OCI-LY3 (cell line): ENCODE measurements at regions not wholly inside any gene's neighbourhood (a gene's known extent, or its start where the extent isn't known, plus 50 kb on each side); places are given as distances from the start of the nearest gene placed in this dataset.
A peak's percentile ranks its signal among the peaks of the same experiment; 100 is the strongest.

Experiments used
- H2AFZ ChIP-seq: fragments of 200-600, 300-600 bp; shearing (Covaris generic); 2 replicates; pipeline ENCODE4 v1.6.0; 2014; ENCODE audit warnings: antibody characterized with exemption, low read depth, low read length
- H3K27ac ChIP-seq: fragments of 200-600, 300-600 bp; sonication (generic); 2 replicates; pipeline ENCODE4 v1.5.1; 2014; ENCODE audit warnings: mild to moderate bottlenecking, low read length, moderate library complexity, mixed read lengths
- H3K27me3 ChIP-seq: fragments of 200-600, 300-600 bp; sonication (generic); 2 replicates; pipeline ENCODE4 v1.6.1; 2014; ENCODE audit warnings: low read depth, low read length, mixed read lengths
- H3K36me3 ChIP-seq: fragments of 200-600, 300-600 bp; sonication (generic); replicated peaks from 2 replicates; pipeline ENCODE3; 2014; ENCODE audit warnings: low read depth, low read length, mixed read lengths
- H3K4me1 ChIP-seq: fragments of 300-600, 200-600 bp; sonication (generic); 2 replicates; pipeline ENCODE4 v1.6.1; 2014; ENCODE audit warnings: low read length, mixed read lengths
- H3K4me2 ChIP-seq: fragments of 200-600, 300-600 bp; sonication (generic); 2 replicates; pipeline ENCODE4 v1.6.1; 2014; ENCODE audit warnings: low read length, mixed read lengths
- H3K4me3 ChIP-seq: fragments of 300-600, 200-600 bp; sonication (generic); 2 replicates; pipeline ENCODE4 v1.5.1; 2014; ENCODE audit warnings: antibody characterized with exemption, mild to moderate bottlenecking, low read length, moderate library complexity
- H3K79me2 ChIP-seq: fragments of 300-600, 200-600 bp; shearing (Covaris generic); 2 replicates; pipeline ENCODE4 v1.6.1; 2014; ENCODE audit warnings: mild to moderate bottlenecking, low read length, mixed read lengths
- H3K9ac ChIP-seq: fragments of 300-600, 200-600 bp; shearing (Covaris generic); 2 replicates; pipeline ENCODE4 v1.6.0; 2014; ENCODE audit warnings: mild to moderate bottlenecking, low read length, moderate library complexity
- H3K9me3 ChIP-seq: fragments of 200-600, 300-600 bp; shearing (Covaris generic); 2 replicates; pipeline ENCODE4 v1.6.1; 2014; ENCODE audit warnings: low read length, mixed read lengths; ENCODE audit not compliant: insufficient read depth
- H4K20me1 ChIP-seq: fragments of 200-600, 300-600 bp; sonication (generic); 2 replicates; pipeline ENCODE4 v1.6.1; 2016; ENCODE audit warnings: low read length, mixed read lengths; ENCODE audit not compliant: insufficient read depth
- EZH2phosphoT487 ChIP-seq: fragments of 200-600 bp; shearing (Covaris generic); IDR thresholded peaks from 2 replicates; pipeline ENCODE4 v1.6.1; 2018; ENCODE audit warnings: antibody characterized with exemption, mixed run types, low read depth
- TF ChIP-seq, protein P1 (sequence below): fragments of 200-600, 300-600 bp; sonication (generic); IDR thresholded peaks from 2 replicates; pipeline ENCODE4 v1.5.1; 2014; ENCODE audit warnings: antibody characterized with exemption, low read length, low read depth

DNA sequence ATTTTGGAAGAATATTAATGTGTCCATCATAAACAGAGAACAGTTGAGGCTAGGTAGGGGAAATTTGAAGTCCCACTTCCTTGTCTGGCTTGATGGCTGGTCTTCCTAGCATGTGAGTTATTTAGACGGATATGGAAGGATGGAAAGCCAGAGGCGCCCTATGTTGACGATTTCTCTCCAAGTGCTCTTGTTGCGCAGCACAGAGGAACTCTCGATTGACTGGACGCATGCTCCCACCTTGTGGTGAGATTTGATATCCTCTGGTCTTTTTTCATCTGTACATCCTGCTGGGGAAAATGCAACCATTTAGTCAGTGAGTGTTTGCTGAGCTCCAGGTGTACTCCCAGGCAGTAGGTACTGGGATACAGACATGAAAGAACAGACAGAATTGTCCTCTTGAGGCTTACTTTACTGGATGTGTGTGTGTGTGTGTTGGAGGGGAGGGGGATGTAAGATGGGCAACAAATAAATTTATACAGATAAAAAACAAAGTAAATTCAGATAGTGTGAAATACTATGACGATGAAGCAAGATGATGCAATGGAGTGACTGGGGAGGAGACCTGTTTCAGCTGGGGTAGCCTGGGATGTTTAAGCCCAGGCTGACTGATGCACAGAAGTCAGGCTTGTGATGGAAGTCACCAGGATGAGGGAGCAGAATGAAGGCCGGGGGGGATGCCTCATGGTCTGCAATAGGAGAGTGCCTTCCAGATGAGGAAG, 137.2 kb downstream of the TRIM43 start:
- Histone ChIP-seq H3K9ac (no peak overlapping the region), H3K4me1 (peaks cover 3% of the 10 kb centered on the region; the same call in 1 of the 2 replicates), H3K36me3 (no peaks in the 10 kb centered on the region), H3K27me3 (no peaks in the 10 kb centered on the region), H3K79me2 (no peaks in the 10 kb centered on the region), H3K27ac (no peak overlapping the region), H2AFZ (peak overlapping the region; percentile 60; the same call in 1 of the 2 replicates), H3K4me3 (peak overlapping the region; percentile 44; the same call in 1 of the 2 replicates), H3K4me2 (peak overlapping the region; percentile 65), H3K9me3 (no peaks in the 10 kb centered on the region), H4K20me1 (no peaks in the 10 kb centered on the region)
- TF ChIP-seq, protein P1, sequence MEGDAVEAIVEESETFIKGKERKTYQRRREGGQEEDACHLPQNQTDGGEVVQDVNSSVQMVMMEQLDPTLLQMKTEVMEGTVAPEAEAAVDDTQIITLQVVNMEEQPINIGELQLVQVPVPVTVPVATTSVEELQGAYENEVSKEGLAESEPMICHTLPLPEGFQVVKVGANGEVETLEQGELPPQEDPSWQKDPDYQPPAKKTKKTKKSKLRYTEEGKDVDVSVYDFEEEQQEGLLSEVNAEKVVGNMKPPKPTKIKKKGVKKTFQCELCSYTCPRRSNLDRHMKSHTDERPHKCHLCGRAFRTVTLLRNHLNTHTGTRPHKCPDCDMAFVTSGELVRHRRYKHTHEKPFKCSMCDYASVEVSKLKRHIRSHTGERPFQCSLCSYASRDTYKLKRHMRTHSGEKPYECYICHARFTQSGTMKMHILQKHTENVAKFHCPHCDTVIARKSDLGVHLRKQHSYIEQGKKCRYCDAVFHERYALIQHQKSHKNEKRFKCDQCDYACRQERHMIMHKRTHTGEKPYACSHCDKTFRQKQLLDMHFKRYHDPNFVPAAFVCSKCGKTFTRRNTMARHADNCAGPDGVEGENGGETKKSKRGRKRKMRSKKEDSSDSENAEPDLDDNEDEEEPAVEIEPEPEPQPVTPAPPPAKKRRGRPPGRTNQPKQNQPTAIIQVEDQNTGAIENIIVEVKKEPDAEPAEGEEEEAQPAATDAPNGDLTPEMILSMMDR: peak; percentile 68
- TF ChIP-seq EZH2phosphoT487: no peak

DNA sequence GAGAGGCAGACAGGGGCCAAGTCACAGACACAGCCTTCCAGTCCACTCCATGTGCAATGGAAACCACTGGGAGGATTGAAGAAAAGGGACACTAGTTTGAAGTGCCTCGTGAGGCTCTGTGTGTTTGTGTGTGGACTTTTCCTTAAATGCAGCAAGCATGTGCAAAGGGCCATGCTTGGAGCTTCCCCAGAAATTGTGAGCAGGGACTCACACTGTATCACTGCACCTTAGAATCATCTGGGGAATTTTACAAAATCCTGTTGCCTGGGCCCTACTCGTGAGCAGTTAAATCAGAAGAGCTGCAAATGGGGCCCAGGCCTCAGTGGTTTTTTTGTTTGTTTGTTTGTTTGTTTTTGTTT, 137.8 kb downstream of the TRIM43 start:
- Histone ChIP-seq H4K20me1 (no peaks in the 10 kb centered on the region), H3K4me3 (no peak overlapping the region), H3K9me3 (no peaks in the 10 kb centered on the region), H3K4me1 (peaks cover 3% of the 10 kb centered on the region; the same call in 1 of the 2 replicates), H3K27me3 (no peaks in the 10 kb centered on the region), H3K9ac (no peak overlapping the region), H3K4me2 (no peak overlapping the region), H3K27ac (no peak overlapping the region), H3K79me2 (no peaks in the 10 kb centered on the region), H2AFZ (no peak overlapping the region), H3K36me3 (no peaks in the 10 kb centered on the region)
- TF ChIP-seq EZH2phosphoT487: no peak
- TF ChIP-seq, protein P1: no peak

DNA sequence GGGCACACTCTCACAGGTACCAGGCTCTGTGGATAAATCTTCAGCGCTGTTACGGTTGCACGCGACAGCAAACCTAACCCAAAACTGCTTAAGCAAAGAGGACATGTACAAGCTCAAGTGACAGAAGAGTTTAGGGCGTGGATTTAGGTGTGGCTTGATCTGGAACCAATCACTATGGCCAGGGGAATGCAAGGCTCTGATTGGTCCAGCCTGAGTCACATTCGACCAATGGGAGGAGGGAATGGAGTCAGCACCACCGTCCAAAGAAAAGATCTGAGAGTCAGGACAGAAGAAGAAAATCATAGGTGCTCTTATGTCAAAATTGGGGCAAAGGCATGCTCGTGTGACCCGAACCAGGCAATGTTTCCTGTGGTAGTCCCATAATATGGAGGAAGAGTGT, 139.0 kb downstream of the TRIM43 start:
- no peak overlapping the region for H3K4me2 ChIP-seq
- H4K20me1 ChIP-seq: no peaks in the 10 kb centered on the region
- H2AFZ ChIP-seq: no peak overlapping the region
- H3K4me1 ChIP-seq: peaks cover 15% of the 10 kb centered on the region
- TF ChIP-seq, protein P1: no peak
- TF ChIP-seq EZH2phosphoT487: no peak
- H3K27me3 ChIP-seq: no peaks in the 10 kb centered on the region
- H3K9ac ChIP-seq: no peak overlapping the region
- no peaks in the 10 kb centered on the region for H3K79me2 ChIP-seq
- H3K4me3 ChIP-seq: no peak overlapping the region
- H3K36me3 ChIP-seq: no peaks in the 10 kb centered on the region
- H3K9me3 ChIP-seq: no peaks in the 10 kb centered on the region
- H3K27ac ChIP-seq: no peak overlapping the region

DNA sequence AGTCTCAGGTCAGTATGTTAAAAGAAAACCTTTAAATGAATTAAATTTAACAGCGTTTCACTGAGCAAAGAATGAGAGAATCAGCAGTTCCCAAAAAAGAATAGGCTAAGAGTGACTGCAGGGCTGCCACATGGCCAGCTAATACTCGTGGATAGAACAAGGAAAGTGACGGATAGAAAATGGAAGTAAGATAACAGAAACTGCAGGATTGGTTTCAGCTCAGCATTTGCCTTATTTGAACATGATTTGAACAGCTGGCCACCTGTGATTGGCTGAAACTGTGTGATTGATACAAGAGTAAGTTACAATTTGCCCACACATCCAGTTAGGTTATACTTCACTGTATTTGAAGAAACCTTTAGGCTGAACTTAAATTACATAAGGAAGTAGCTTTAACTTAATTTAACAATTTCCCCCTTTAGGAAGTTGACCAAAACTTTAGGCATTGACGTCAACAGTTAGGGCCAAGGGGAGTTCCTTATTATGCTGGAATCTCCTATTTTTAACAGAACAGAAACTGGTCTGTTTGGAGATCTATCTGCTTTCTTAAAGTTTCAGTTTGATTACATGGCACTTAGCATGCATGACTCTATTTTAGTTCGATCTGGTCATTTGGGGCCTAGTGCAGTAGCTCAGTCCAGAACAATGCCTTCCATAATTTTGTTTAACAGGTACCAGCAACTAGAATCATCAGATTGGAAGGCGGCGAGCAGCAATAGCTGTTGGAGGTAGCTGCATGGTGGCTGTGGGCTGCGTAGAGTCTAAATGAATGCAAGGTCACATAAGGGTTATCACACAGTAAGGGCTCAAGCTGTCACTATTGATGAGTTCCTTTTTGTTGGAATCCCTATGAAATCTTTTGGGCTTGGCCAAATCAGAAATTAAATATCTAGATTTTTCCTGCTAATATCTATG, 143.4 kb downstream of the TRIM43 start:
- H3K27ac ChIP-seq: no peak overlapping the region
- no peaks in the 10 kb centered on the region for H3K9me3 ChIP-seq
- H3K4me2 ChIP-seq: peak overlapping the region; percentile 29
- no peaks in the 10 kb centered on the region for H3K27me3 ChIP-seq
- H3K9ac ChIP-seq: no peak overlapping the region
- TF ChIP-seq, protein P1: no peak
- no peak for TF ChIP-seq EZH2phosphoT487
- no peak overlapping the region for H2AFZ ChIP-seq
- H3K79me2 ChIP-seq: no peaks in the 10 kb centered on the region
- peaks cover 12% of the 10 kb centered on the region for H3K4me1 ChIP-seq
- H3K36me3 ChIP-seq: no peaks in the 10 kb centered on the region
- H3K4me3 ChIP-seq: no peak overlapping the region
- no peaks in the 10 kb centered on the region for H4K20me1 ChIP-seq
